HG03432 (cell line): ENCODE measurements at regions not wholly inside any gene's neighbourhood (a gene's known extent, or its start where the extent isn't known, plus 50 kb on each side); places are given as distances from the start of the nearest gene placed in this dataset.

Experiments
- ATAC-seq: cut with Tn5 transposase; IDR thresholded peaks from one replicate; pipeline ENCODE4 v1.9.1; 2021; ENCODE audit warnings: mild to moderate bottlenecking, moderate library complexity; ENCODE audit not compliant: unreplicated experiment

GRCh38 chr13:89845874-89846273 is 1501.6 kb upstream of the MIR17HG start:
- ATAC-seq: no peak

GRCh38 chr13:89846926-89847585 is 1500.4 kb upstream of the MIR17HG start:
- no peak for ATAC-seq

GRCh38 chr13:89852570-89852969 is 1494.9 kb upstream of the MIR17HG start:
- peak; percentile 93 for ATAC-seq

DNA sequence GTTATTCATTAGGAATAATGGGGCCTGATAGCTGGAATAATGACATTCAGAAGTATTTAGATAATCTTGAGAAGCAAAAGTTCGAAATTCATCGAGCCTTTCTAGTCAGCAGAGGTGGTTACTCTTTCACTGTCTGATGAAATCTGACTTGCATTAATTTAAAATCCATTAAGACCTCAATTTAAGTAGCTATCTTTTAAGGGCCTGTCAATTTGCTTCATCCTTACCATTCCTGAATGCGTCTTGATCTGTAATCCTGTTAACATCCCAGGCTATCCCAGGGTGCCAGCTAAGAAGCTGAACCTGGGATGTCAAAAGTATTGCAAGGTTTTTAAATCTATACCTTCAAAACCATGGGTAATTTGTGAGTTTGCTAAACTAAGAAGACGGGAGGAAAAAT is 1491.0 kb upstream of the MIR17HG start:
- ATAC-seq: no peak

DNA sequence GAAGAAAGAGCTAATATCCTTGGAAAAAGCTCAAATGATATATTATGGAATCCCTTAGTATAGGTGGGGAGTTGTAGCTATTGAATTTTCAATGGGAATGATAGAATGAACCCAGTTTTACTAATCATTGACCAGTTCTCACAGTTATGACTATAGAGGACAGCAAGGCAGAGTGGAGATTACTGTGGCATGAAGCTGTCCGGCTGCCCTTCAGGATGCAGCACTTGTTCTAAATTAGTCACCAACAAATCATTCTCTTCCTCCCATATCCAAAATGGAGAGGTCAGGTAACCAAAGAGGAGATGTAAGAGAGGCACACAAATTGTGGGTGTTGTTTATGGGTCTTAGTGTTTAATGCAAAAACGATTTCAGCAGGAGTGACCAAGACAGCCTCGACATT is 1490.0 kb upstream of the MIR17HG start:
- ATAC-seq: no peak

- no peak for ATAC-seq
Observed at GRCh38 chr13:89862011-89862690, 1485.3 kb upstream of the MIR17HG start.

DNA sequence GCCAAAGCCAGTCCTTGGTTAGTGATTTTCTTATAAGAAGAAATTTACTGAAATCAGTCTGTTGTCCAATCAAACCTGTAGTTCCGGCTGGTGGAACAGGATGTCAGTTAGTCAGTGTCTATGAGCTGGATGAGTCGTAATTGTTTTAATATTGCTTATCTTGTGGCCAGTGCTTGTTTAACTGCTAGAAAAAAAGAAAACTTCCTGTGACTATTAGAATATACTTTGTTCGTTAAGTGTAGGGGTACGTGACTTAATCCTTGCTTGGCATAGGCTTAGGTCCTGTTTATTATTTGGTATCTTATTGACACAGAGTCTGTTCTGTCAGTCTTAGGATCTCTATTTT is 1484.8 kb upstream of the MIR17HG start:
- no peak for ATAC-seq

DNA sequence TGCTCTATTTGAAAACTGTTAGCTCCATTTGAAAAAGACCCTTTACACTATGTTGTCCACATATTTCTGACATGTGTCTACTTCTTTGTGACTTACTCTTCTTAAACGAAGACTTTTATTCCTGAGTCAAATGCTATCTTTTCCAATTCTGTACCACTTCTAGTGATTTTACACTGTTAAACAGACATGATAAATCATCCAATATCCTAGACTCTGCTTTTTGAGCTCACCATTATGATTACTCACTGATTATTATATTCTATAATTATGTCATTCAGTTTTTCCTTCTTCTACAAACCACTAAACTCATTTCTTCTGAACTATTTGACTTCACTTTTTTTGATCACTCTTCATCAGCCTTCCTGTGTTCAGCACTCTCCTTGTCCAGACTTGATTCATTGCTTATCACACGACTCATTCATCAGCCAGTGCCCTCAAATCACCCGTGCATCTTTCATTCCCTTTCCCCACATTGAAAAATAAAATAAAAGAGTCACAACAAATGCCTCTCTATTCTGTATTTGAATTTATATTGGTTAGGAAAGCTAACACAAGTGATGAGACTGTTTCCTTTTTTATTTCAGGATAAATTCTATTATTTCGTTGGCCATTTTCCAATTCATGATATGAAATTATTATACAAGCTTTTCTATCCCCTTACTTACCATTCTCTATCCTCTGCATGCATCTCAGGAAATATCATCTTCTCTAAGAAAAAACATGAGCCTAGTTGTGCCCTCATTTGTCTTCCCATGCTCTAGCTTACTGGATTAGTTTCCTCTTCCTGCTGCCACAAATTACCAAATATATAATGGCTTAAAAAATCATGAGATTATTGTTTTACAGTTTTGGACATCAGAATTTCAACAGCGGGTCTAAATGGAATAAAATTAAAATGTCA is 1482.1 kb upstream of the MIR17HG start:
- no peak for ATAC-seq

DNA sequence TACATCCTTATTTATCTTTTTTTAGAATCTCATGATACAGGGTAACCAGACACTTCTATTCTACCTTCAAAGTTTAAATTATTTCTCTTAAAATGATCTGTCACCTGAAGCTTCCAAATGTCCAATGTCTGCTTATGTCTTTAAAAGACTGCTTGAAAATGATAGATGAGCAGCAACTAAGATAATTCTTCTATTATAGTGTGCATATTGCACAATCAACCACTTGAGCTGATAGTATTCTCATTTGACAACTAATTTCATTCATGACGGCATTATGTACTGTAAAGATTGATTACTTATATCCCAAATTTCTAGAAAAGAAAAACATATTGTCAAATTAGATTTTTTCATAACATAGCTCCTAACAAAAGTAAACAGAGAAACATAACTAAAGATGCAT is 1478.2 kb upstream of the MIR17HG start:
- no peak for ATAC-seq

GRCh38 chr13:89878904-89879303 is 1468.6 kb upstream of the MIR17HG start:
- no peak for ATAC-seq

GRCh38 chr13:89880201-89880600 is 1467.3 kb upstream of the MIR17HG start:
- no peak for ATAC-seq

DNA sequence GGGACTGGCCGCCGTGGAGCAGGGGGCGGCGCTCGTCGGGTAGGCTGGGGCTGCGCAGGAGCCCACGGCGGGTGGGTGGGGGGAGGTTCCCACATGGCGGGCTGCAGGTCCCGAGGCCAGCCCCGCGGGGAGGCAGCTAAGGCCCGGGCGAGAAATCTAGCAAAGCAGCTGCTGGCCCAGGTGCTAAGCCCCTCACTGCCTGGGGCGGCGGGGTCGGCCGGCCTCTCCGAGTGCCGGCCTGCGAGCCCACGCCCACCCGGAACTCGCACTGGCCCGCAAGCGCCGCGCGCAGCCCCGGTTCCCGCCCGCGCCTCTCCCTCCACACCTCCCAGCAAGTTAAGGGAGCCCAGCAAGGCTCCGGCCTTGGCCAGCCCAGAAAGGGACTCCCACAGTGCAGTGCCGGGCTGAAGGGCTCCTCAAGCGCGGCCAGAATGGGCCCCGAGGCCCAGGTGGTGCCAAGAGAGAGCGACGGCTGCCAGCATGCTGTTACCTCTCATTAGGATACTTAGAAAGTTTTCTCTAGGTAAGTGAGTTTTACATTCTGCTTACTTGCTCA is 1463.5 kb upstream of the MIR17HG start:
- no peak for ATAC-seq

GRCh38 chr13:89890806-89891205 is 1456.7 kb upstream of the MIR17HG start:
- ATAC-seq: no peak

- ATAC-seq: no peak
Observed at GRCh38 chr13:89891416-89891815, 1456.1 kb upstream of the MIR17HG start.

GRCh38 chr13:89897681-89898080 is 1449.8 kb upstream of the MIR17HG start:
- peak; percentile 99 for ATAC-seq

DNA sequence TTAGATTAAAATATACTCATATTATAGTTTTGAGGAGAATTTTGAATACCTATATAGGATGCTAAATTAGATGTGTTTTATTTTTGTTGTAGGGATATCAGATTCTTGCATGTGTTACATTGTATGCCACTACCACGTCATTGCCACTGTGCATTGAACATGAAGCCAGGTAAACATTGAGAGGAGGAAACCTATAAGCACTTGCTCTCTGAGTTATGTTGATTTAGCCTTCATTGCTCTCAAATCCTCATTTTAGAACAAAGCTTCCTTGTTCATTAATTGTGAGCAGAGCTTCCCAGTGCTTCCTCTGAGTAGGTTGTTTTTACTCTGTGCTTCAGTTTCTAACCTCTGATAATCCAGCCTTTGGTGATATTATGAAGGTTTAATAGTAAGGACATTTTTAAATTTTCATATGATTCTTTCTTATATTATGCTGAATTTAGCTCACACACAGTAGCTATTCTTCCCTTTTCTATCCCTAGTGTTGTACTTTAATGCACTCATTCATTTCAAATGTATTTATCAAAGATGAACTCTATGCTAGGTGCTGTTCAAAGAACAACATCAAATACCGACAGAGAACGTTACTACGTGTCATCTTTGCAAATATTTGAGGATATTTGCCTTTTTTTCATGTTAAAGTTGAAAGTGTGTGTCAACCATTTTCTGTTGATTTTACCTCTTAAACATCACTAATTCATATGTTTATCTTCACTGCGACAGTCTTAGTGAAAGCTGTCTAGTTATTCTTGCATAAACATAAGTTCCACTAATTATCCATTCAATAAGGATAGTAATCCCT is 1448.0 kb upstream of the MIR17HG start:
- no peak for ATAC-seq

DNA sequence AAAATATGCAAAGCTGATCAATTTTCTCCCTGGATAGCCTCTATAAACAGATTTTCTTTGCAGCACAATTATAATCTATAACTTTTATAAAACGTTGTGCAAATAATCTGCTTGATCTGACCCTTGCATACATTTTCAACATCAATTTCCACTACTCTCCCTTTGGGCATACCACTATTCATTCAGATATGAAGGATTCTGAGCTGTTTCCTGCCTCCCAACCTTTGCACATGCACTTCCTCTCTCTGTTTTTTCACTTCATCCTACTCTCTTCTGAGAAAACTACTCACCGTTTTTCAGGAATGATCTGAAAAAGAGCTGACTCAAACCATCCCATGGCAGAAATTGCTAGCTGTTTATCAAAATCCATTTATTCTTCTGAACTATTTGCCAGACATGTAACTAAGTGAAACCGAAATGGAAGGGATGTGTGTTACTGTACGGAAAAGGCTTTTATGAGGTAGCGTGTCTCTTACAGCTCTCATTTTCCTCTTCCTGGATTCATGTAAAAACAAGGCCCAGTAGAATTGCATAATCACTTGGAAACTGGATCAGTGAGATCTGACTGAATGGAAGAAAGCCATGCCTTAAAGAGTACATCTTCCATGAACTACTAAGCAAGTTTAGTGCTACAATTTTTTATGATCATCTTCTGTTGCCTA is 1447.3 kb upstream of the MIR17HG start:
- ATAC-seq: no peak

GRCh38 chr13:89902223-89902622 is 1445.3 kb upstream of the MIR17HG start:
- no peak for ATAC-seq

GRCh38 chr13:89903115-89903514 is 1444.4 kb upstream of the MIR17HG start:
- ATAC-seq: no peak

DNA sequence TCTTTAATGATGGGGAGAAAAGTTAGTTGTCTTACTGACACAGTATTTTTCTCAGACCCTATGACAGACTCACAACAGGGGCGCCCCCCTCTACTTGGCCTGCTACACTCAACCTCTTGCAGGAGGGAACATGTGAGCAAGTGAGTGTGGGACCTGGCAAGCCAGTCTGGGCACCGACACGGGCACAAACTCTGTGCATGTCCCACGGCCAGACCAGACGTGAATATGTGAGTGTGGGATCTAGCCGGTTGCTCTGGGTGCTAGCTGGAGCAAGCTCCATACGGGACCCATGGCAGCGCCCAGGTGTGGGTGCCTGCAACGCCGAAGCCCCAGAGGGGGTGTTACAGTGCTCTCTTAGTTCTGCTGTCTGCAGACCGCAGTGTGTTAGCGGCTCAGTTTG is 1437.3 kb upstream of the MIR17HG start:
- no peak for ATAC-seq
